Gastroesophageal sphincter (tissue), 4 donors: ENCODE measurements at regions not wholly inside any gene's neighbourhood (a gene's known extent, or its start where the extent isn't known, plus 50 kb on each side); places are given as distances from the start of the nearest gene placed in this dataset.

Experiments
- ATAC-seq: fragments of 150-250 bp; one replicate; pipeline ENCODE4 v1.9.1; 2016; ENCODE audit warnings: mild to moderate bottlenecking, moderate library complexity
- H3K27ac ChIP-seq, 4 donors: fragments of 200-600 bp; sonication (generic) in 3 of 4; 1 replicate in 3 of 4; 2 replicates in 1 of 4; pipeline ENCODE4 v1.5.1; 2016 to 2019
- H3K27me3 ChIP-seq: fragments of 200-600 bp; sonication (generic); one replicate; pipeline ENCODE4 v1.5.1; 2019
- H3K36me3 ChIP-seq, 2 donors: fragments of 200-600 bp; sonication (generic); one replicate each; pipeline ENCODE4 v1.5.1; 2019; ENCODE audit warnings: control low read depth in 1 of 2
- H3K4me1 ChIP-seq, 3 donors: fragments of 200-600 bp; sonication (generic); 1 replicate in 2 of 3; 2 replicates in 1 of 3; pipeline ENCODE4 v1.5.1; 2016 to 2019; ENCODE audit warnings: control low read depth in 2 of 3
- H3K4me3 ChIP-seq, 2 donors: fragments of 200-600 bp; sonication (generic); one replicate each; pipeline ENCODE4 v1.5.1; 2019; ENCODE audit warnings: mild to moderate bottlenecking in 1 of 2, moderate library complexity in 1 of 2
- H3K9me3 ChIP-seq, 3 donors: fragments of 200-600 bp; sonication (generic); one replicate each; pipeline ENCODE4 v1.5.1; 2017 to 2019; ENCODE audit warnings: control low read depth in 2 of 3
- EP300 ChIP-seq: sonication (generic); formaldehyde crosslinking; IDR thresholded peaks from one replicate; pipeline ENCODE4 v1.6.1; 2017; ENCODE audit warnings: antibody characterized with exemption, mild to moderate bottlenecking
- POLR2A ChIP-seq, 2 donors: fragments of 450-650 bp; IDR thresholded peaks; one replicate each; pipeline ENCODE4 v1.6.1; 2017; ENCODE audit warnings: antibody characterized with exemption in 2 of 2, mild to moderate bottlenecking in 2 of 2, moderate library complexity in 1 of 2
- POLR2AphosphoS5 ChIP-seq: sonication (generic); formaldehyde crosslinking; IDR thresholded peaks from one replicate; pipeline ENCODE4 v1.6.1; 2017; ENCODE audit warnings: antibody characterized with exemption
- WGBS, 2 donors: methylation state at CpG; one replicate each; pipeline ENCODE4 v1.1.5; 2018; ENCODE audit warnings: low coverage in 1 of 2; 5-methylcytosine and 5-hydroxymethylcytosine counted together
- TF ChIP-seq, protein P1 (sequence below), 4 experiments: fragments of 200-600 bp in 2 of 4; fragments of 450-650 bp in 2 of 4; sonication (generic) in 1 of 4; IDR thresholded peaks; one replicate each; pipeline ENCODE4 v1.5.1; 2017 to 2019; ENCODE audit warnings: antibody characterized with exemption in 4 of 4, mild to moderate bottlenecking in 2 of 4, moderate library complexity in 2 of 4

- Histone ChIP-seq H3K4me3 (no peak overlapping the region), H3K9me3 (peaks cover 0 to 10% (median 0%) of the 10 kb centered on the region in 3 donors), H3K36me3 (no peaks in the 10 kb centered on the region), H3K27ac (no peak overlapping the region), H3K27me3 (no peaks in the 10 kb centered on the region), H3K4me1 (peaks cover 0 to 17% (median 0%) of the 10 kb centered on the region in 3 donors)
- TF ChIP-seq EP300 (no peak), POLR2AphosphoS5 (no peak), POLR2A (IDR thresholded peaks at IDR 0.05) (no peak)
- TF ChIP-seq, protein P1, sequence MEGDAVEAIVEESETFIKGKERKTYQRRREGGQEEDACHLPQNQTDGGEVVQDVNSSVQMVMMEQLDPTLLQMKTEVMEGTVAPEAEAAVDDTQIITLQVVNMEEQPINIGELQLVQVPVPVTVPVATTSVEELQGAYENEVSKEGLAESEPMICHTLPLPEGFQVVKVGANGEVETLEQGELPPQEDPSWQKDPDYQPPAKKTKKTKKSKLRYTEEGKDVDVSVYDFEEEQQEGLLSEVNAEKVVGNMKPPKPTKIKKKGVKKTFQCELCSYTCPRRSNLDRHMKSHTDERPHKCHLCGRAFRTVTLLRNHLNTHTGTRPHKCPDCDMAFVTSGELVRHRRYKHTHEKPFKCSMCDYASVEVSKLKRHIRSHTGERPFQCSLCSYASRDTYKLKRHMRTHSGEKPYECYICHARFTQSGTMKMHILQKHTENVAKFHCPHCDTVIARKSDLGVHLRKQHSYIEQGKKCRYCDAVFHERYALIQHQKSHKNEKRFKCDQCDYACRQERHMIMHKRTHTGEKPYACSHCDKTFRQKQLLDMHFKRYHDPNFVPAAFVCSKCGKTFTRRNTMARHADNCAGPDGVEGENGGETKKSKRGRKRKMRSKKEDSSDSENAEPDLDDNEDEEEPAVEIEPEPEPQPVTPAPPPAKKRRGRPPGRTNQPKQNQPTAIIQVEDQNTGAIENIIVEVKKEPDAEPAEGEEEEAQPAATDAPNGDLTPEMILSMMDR (IDR thresholded peaks at IDR 0.05): no peak
- no peak for ATAC-seq
Observed at GRCh38 chr16:60811657-60812056, 1224.6 kb downstream of the CDH8 start.

DNA sequence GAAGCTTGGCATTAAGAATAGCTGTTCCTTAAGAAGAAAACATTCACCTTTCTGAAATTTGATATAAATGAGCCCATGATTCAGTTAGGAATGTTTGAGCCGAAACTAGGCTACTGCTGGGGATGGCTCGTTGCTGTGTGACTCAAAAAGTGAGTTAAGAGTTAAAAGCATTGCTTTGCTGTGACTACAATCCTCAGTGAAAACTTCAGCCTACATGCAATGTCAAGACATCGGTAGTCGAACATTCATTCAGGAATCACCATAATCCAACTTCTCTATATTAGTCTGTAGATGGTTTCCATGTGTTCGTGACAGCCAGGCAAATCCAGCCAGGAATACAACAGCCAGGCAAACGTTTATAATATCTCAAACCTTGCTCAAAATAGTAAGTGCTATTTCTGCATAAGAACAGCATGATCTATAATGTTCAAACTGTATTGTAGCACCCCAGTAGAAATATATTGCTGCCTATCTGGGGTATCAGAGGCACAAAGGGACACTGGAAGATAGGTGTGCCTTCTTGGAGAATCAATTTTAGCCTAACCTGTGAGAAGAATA is 1225.1 kb downstream of the CDH8 start:
- WGBS, 2 donors: 8% methylated on average over 6 of the region's 6 CpGs
- TF ChIP-seq POLR2AphosphoS5 (no peak), POLR2A (IDR thresholded peaks at IDR 0.05) (no peak), EP300 (no peak)
- TF ChIP-seq, protein P1 (IDR thresholded peaks at IDR 0.05): no peak
- Histone ChIP-seq H3K27me3 (no peaks in the 10 kb centered on the region), H3K4me3 (no peak overlapping the region), H3K4me1 (peaks cover 0 to 17% (median 0%) of the 10 kb centered on the region in 3 donors), H3K27ac (no peak overlapping the region), H3K36me3 (no peaks in the 10 kb centered on the region), H3K9me3 (peaks cover 0 to 10% (median 0%) of the 10 kb centered on the region in 3 donors)
- ATAC-seq: no peak

DNA sequence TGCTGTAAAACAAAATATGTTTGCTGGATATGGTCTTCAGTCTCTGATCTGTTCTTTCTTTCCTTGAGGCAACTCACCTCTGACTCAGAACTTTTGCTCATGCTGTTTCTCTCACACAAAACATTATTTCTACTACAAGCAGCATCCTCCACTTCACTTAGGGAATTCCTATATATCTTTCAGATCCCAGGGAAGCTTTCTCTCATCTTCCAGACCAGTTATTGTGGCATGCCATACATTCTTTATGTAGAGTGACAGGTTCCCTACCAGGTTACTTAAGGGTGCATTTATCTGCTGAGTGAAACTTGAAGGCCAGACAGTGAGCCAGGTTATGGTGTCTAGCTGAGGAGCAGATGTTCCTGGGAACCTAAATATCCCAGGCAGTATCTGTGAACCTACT is 1226.0 kb downstream of the CDH8 start:
- no peak for ATAC-seq
- TF ChIP-seq POLR2AphosphoS5: no peak
- TF ChIP-seq POLR2A (IDR thresholded peaks at IDR 0.05): no peak
- no peak for TF ChIP-seq EP300
- Histone ChIP-seq H3K4me3 (no peak overlapping the region), H3K4me1 (peaks cover 0 to 17% (median 0%) of the 10 kb centered on the region in 3 donors), H3K27ac (no peak overlapping the region), H3K27me3 (no peaks in the 10 kb centered on the region), H3K9me3 (peaks cover 0 to 10% (median 0%) of the 10 kb centered on the region in 3 donors), H3K36me3 (no peaks in the 10 kb centered on the region)

- ATAC-seq: no peak
- Histone ChIP-seq H3K9me3 (no peaks in the 10 kb centered on the region), H3K4me3 (no peak overlapping the region), H3K36me3 (no peaks in the 10 kb centered on the region), H3K27ac (no peak overlapping the region), H3K4me1 (no peaks in the 10 kb centered on the region), H3K27me3 (no peaks in the 10 kb centered on the region)
- no peak for TF ChIP-seq POLR2AphosphoS5
- TF ChIP-seq EP300: no peak
- WGBS, 2 donors: 89% methylated on average over 2 of the region's 2 CpGs; no CpG with 5 or more reads in 1 of the 2 donors
Observed at GRCh38 chr16:60792437-60792836, 1243.8 kb downstream of the CDH8 start.

DNA sequence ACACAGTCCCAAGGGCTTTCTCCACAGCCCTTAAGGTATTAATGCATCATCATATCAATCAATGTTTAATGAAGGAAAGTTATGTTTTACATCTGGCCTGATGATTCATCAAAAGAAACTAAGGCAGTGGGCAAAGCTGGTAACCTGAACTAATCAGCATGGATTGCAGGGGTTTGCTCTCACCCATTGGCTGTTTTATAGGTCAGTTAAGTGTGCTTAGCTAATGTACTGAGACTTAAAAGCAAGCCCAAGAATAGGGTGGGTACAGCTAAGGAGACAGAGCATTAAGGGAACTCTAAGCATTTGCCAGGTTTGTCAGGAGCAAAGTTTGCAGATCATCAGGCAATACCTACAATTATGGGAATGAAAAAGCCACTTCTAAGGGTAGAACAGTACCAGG is 1247.6 kb downstream of the CDH8 start:
- TF ChIP-seq EP300: no peak
- TF ChIP-seq POLR2A (IDR thresholded peaks at IDR 0.05): no peak
- TF ChIP-seq, protein P1 (IDR thresholded peaks at IDR 0.05): no peak
- no peak for TF ChIP-seq POLR2AphosphoS5
- no peak for ATAC-seq
- Histone ChIP-seq H3K36me3 (no peaks in the 10 kb centered on the region), H3K27me3 (no peaks in the 10 kb centered on the region), H3K9me3 (no peaks in the 10 kb centered on the region), H3K4me3 (no peak overlapping the region), H3K4me1 (no peaks in the 10 kb centered on the region), H3K27ac (no peak overlapping the region)

- Histone ChIP-seq H3K36me3 (no peaks in the 10 kb centered on the region), H3K4me3 (no peak overlapping the region), H3K4me1 (no peaks in the 10 kb centered on the region), H3K9me3 (no peaks in the 10 kb centered on the region), H3K27me3 (no peaks in the 10 kb centered on the region), H3K27ac (no peak overlapping the region)
- TF ChIP-seq POLR2A (IDR thresholded peaks at IDR 0.05) (no peak), POLR2AphosphoS5 (no peak), EP300 (no peak)
- TF ChIP-seq, protein P1 (IDR thresholded peaks at IDR 0.05): no peak
- 60 to 81% methylated on average over 3 of the region's 3 CpGs for WGBS, 2 donors
- ATAC-seq: no peak
Observed at GRCh38 chr16:60776281-60776680, 1260.0 kb downstream of the CDH8 start.
